Left renal cortex interstitium (tissue), 4 donors: ENCODE measurements at regions not wholly inside any gene's neighbourhood (a gene's known extent, or its start where the extent isn't known, plus 50 kb on each side); places are given as distances from the start of the nearest gene placed in this dataset.
"Not testable (repeated sequence)": the region's sequence is repeated elsewhere in the genome, so short reads cannot be mapped to it uniquely, and the experiment has no call there.

Experiments used
- DNase-seq, 4 donors: peaks; one replicate each; pipeline ENCODE4 v3.0.0-alpha.2; 2013; ENCODE audit warnings: low read depth in 4 of 4, low spot score in 2 of 4, missing footprints in 1 of 4

GRCh38 chr6:151154418-151154817 is 85.3 kb upstream of the AKAP12 start:
- DNase-seq, result no peak

- no peak for DNase-seq
Measured at GRCh38 chr6:151155095-151155494, 84.7 kb upstream of the AKAP12 start.

- DNase-seq, result peak in 1 of 4 donors; percentile 80
Measured at GRCh38 chr6:151160929-151161757, 78.6 kb upstream of the AKAP12 start.

- no peak for DNase-seq
Measured at GRCh38 chr6:151164383-151164782, 75.4 kb upstream of the AKAP12 start.

- DNase-seq, result no peak
Measured at GRCh38 chr6:151166180-151166579, 73.6 kb upstream of the AKAP12 start.

GRCh38 chr6:151167034-151167433 is 72.7 kb upstream of the AKAP12 start:
- DNase-seq, result no peak

GRCh38 chr6:151170622-151171246 is 69.0 kb upstream of the AKAP12 start:
- no peak for DNase-seq

- DNase-seq, result no peak
Measured at GRCh38 chr6:151172751-151173150, 67.0 kb upstream of the AKAP12 start.

GRCh38 chr6:151175662-151176445 is 63.9 kb upstream of the AKAP12 start:
- no peak for DNase-seq

- DNase-seq, result no peak
Measured at GRCh38 chr6:151176911-151177770, 62.6 kb upstream of the AKAP12 start.

GRCh38 chr6:151178373-151178772 is 61.4 kb upstream of the AKAP12 start:
- DNase-seq, result no peak

GRCh38 chr6:151179321-151179720 is 60.4 kb upstream of the AKAP12 start:
- no peak for DNase-seq

GRCh38 chr6:151180330-151181048 is 59.3 kb upstream of the AKAP12 start:
- no peak for DNase-seq

- no peak for DNase-seq
Measured at GRCh38 chr6:151181706-151182363, 57.9 kb upstream of the AKAP12 start.

GRCh38 chr6:151182958-151183357 is 56.8 kb upstream of the AKAP12 start:
- not testable (repeated sequence) for DNase-seq

GRCh38 chr6:151185148-151185547 is 54.6 kb upstream of the AKAP12 start:
- no peak for DNase-seq

- no peak for DNase-seq
Measured at GRCh38 chr6:151186306-151186705, 53.5 kb upstream of the AKAP12 start.

- no peak for DNase-seq
Measured at GRCh38 chr6:151186804-151187330, 52.9 kb upstream of the AKAP12 start.
